ENCODE measurements at regions not wholly inside any gene's neighbourhood (a gene's known extent, or its start where the extent isn't known, plus 50 kb on each side); places are given as distances from the start of the nearest gene placed in this dataset.

- TF ChIP-seq BCLAF1 (IDR thresholded peaks at IDR 0.05; ENCODE audit: borderline replicate concordance in 1 of 2, control insufficient read depth in 1 of 2, low read depth in 2 of 2, low read length in 1 of 2) (no peak), ZNF77 (CRISPR knock-in tag; IDR thresholded peaks at IDR 0.05) (no peak), SRSF7 (optimal IDR thresholded peaks at IDR 0.05; ENCODE audit: low read depth, low read length) (no peak), BDP1 (IDR thresholded peaks at IDR 0.05; ENCODE audit: insufficient read depth, insufficient read length) (no peak), ATF4 (CRISPR knock-in tag; IDR thresholded peaks at IDR 0.05) (no peak), HOXB6 (CRISPR knock-in tag; IDR thresholded peaks at IDR 0.05; ENCODE audit: borderline replicate concordance) (no peak), PTRF (tag; IDR thresholded peaks at IDR 0.05) (no peak), CHD7 (IDR thresholded peaks at IDR 0.05; ENCODE audit: low read depth, low read length) (no peak), VEZF1 (CRISPR knock-in tag; IDR thresholded peaks at IDR 0.05) (peak; percentile 89), HMBOX1 (IDR thresholded peaks at IDR 0.05) (peak; percentile 42; the same call in 1 of the 2 replicates)
These were observed 279.4 kb upstream of the LYZL1 start (continued) for GRCh38 chr10:29009464-29009863.
